HCT116 (cell line): ENCODE measurements at regions not wholly inside any gene's neighbourhood (a gene's known extent, or its start where the extent isn't known, plus 50 kb on each side); places are given as distances from the start of the nearest gene placed in this dataset.

Source experiments
- CBX3 ChIP-seq: IDR thresholded peaks from 2 replicates; pipeline ENCODE4 v1.6.1; 2012; ENCODE audit warnings: low read depth
- CTCF ChIP-seq, 3 experiments: fragments of 200-600 bp in 1 of 3; sonication (generic) in 1 of 3; IDR thresholded peaks in 2 of 3; conservative IDR thresholded peaks in 1 of 3; 2 replicates each; pipeline ENCODE4 v1.5.1; 2012 to 2017; ENCODE audit warnings: low read depth in 2 of 3, low read length in 2 of 3, antibody characterized with exemption in 1 of 3, borderline replicate concordance in 1 of 3, control low read depth in 1 of 3, mild to moderate bottlenecking in 1 of 3, mixed read lengths in 1 of 3, mixed run types in 1 of 3, moderate library complexity in 1 of 3; ENCODE audit not compliant: insufficient read depth in 1 of 3
- EGR1 ChIP-seq: IDR thresholded peaks from 2 replicates; pipeline ENCODE4 v1.6.1; 2012; ENCODE audit warnings: low read depth
- POLR2A ChIP-seq: IDR thresholded peaks from 2 replicates; pipeline ENCODE4 v1.7.0; 2011; ENCODE audit warnings: borderline replicate concordance; ENCODE audit not compliant: insufficient read depth, insufficient read length; ENCODE audit errors: extremely low read depth
- POLR2AphosphoS5 ChIP-seq: IDR thresholded peaks from 2 replicates; pipeline ENCODE4 v1.6.1; 2011; ENCODE audit warnings: mild to moderate bottlenecking, low read depth, low read length, moderate library complexity
- SIN3A ChIP-seq: IDR thresholded peaks from 2 replicates; pipeline ENCODE4 v1.6.1; 2012; ENCODE audit warnings: low read depth
- SP1 ChIP-seq: IDR thresholded peaks from 2 replicates; pipeline ENCODE4 v1.6.1; 2012; ENCODE audit warnings: low read depth

- TF ChIP-seq POLR2A (no peak), CTCF (IDR thresholded peaks at IDR 0.05 in 2 of 3, conservative IDR thresholded peaks at IDR 0.05 in 1 of 3; ENCODE audit: borderline replicate concordance in 1 of 3, insufficient read depth in 1 of 3, low read depth in 2 of 3, low read length in 2 of 3) (no peak), SP1 (no peak), CBX3 (no peak), POLR2AphosphoS5 (no peak), EGR1 (no peak), SIN3A (no peak)
These were observed 180.2 kb downstream of the OSR1 start for GRCh38 chr2:19178175-19178574.
